Posterior vena cava (tissue), 2 donors: ENCODE measurements at regions not wholly inside any gene's neighbourhood (a gene's known extent, or its start where the extent isn't known, plus 50 kb on each side); places are given as distances from the start of the nearest gene placed in this dataset.

Experiments
- DNase-seq: peaks from one replicate; pipeline ENCODE4 v3.0.0-alpha.2; 2020; ENCODE audit warnings: low spot score
- intact Hi-C, 2 donors: fragments of 100-400 bp; cut with DNase I; formaldehyde crosslinking; loops; one replicate each; pipeline versions ENCODE4 v1.14.1 to v1.14.2; 2022 to 2023
- microRNA-seq, 2 donors: library from miRNA; unstranded; fragments of <30 nt; microRNA quantifications; one replicate each; pipeline ENCODE4 v1.2.0, GENCODE V29; 2020 to 2021; ENCODE audit warnings: borderline microRNAs expressed in 2 of 2
- donor health status: DM: yes; HTN: yes; CAD: no.
- donor health status: DM: yes; HTN: yes; CAD: no.

GRCh38 chr6:99011151-99011550 lies 63.4 kb upstream of the FBXL4 start:
- DNase-seq: no peak
- intact Hi-C loops: no loop called here

- DNase-seq: no peak
- intact Hi-C loops: no loop called here
Observed at GRCh38 chr6:99002831-99003230, 55.1 kb upstream of the FBXL4 start.

- intact Hi-C loops: no loop called here
- DNase-seq: no peak
Observed at GRCh38 chr6:98998103-98998502, 50.4 kb upstream of the FBXL4 start.

Small RNAs in the stretch of these regions (microRNA-seq; reads per million reads assigned to microRNA genes)
- gene MIR548AI: 0 reads per million in 2 donors
